GM15510 (cell line): ENCODE measurements at regions not wholly inside any gene's neighbourhood (a gene's known extent, or its start where the extent isn't known, plus 50 kb on each side); places are given as distances from the start of the nearest gene placed in this dataset.

Experiments used
- POLR2A ChIP-seq: IDR thresholded peaks from 3 replicates; pipeline ENCODE4 v1.6.1; 2011; ENCODE audit warnings: borderline replicate concordance; ENCODE audit not compliant: insufficient read length; ENCODE audit errors: extremely low read depth

- no peak for TF ChIP-seq POLR2A
These were observed 50.7 kb upstream of the PAIP2B start for GRCh38 chr2:71277536-71278103.

- TF ChIP-seq POLR2A = no peak
These were observed 50.2 kb upstream of the PAIP2B start for GRCh38 chr2:71277147-71277475.

- peak; percentile 79 for TF ChIP-seq POLR2A
These were observed 49.6 kb upstream of the PAIP2B start for GRCh38 chr2:71276311-71277146.
